Neural progenitor cell (in vitro differentiated cells): ENCODE measurements at regions not wholly inside any gene's neighbourhood (a gene's known extent, or its start where the extent isn't known, plus 50 kb on each side); places are given as distances from the start of the nearest gene placed in this dataset.

Experiments
- DNase-seq: peaks from one replicate; pipeline ENCODE4 v3.0.0-alpha.2; 2016; ENCODE audit warnings: low spot score
- H2AFZ ChIP-seq: fragments of 200-600 bp; sonication (generic); replicated peaks from 2 replicates; pipeline ENCODE4 v1.6.1; 2016; ENCODE audit warnings: antibody characterized with exemption
- H3F3A ChIP-seq: fragments of 200-600 bp; sonication (generic); 2 replicates; pipeline ENCODE4 v1.6.1; 2016; ENCODE audit warnings: antibody characterized with exemption, low read depth
- H3K27ac ChIP-seq: fragments of 200-600 bp; sonication (generic); 2 replicates; pipeline ENCODE4 v1.5.1; 2016; ENCODE audit warnings: mild to moderate bottlenecking
- H3K27me3 ChIP-seq: fragments of 200-600 bp; sonication (generic); 2 replicates; pipeline ENCODE4 v1.6.1; 2016; ENCODE audit warnings: mild to moderate bottlenecking, moderate library complexity
- H3K36me3 ChIP-seq: fragments of 200-600 bp; sonication (generic); 2 replicates; pipeline ENCODE4 v1.5.1; 2016
- H3K4me1 ChIP-seq: fragments of 200-600 bp; sonication (generic); 2 replicates; pipeline ENCODE4 v1.6.1; 2016; ENCODE audit warnings: mixed run types
- H3K4me2 ChIP-seq: fragments of 200-600 bp; sonication (generic); 2 replicates; pipeline ENCODE4 v1.6.1; 2016
- H3K4me3 ChIP-seq: fragments of 200-600 bp; sonication (generic); 2 replicates; pipeline ENCODE4 v1.5.1; 2016
- H3K79me2 ChIP-seq: fragments of 200-600 bp; sonication (generic); 2 replicates; pipeline ENCODE4 v1.6.1; 2016; ENCODE audit warnings: low read depth
- H3K9ac ChIP-seq: fragments of 200-600 bp; sonication (generic); 2 replicates; pipeline ENCODE4 v1.6.1; 2016
- H3K9me3 ChIP-seq: fragments of 200-600 bp; sonication (generic); 2 replicates; pipeline ENCODE4 v1.5.1; 2016; ENCODE audit warnings: low read depth
- H4K20me1 ChIP-seq: fragments of 200-600 bp; sonication (generic); 2 replicates; pipeline ENCODE4 v1.6.1; 2016; ENCODE audit warnings: low read depth
- H3K27ac Mint-ChIP-seq: 3 replicates; pipeline ENCODE4 v1.8.0; 2021; ENCODE audit warnings: mixed read lengths
- H3K27me3 Mint-ChIP-seq: 2 replicates; pipeline ENCODE4 v1.8.0; 2022; ENCODE audit warnings: low read depth, mild to moderate bottlenecking, inconsistent platforms, moderate library complexity, mixed read lengths; ENCODE audit not compliant: insufficient read depth
- H3K36me3 Mint-ChIP-seq: 3 replicates; pipeline ENCODE4 v1.8.0; 2021; ENCODE audit warnings: mixed read lengths
- H3K4me1 Mint-ChIP-seq: 3 replicates; pipeline ENCODE4 v1.8.0; 2021; ENCODE audit warnings: mixed read lengths
- H3K4me3 Mint-ChIP-seq: 3 replicates; pipeline ENCODE4 v1.8.0; 2021; ENCODE audit warnings: mild to moderate bottlenecking, moderate library complexity, mixed read lengths
- H3K9me3 Mint-ChIP-seq: 3 replicates; pipeline ENCODE4 v1.8.0; 2020; ENCODE audit warnings: mixed read lengths
- CTCF ChIP-seq: fragments of 200-600 bp; sonication (generic); IDR thresholded peaks from 2 replicates; pipeline ENCODE4 v1.5.1; 2017; ENCODE audit warnings: antibody characterized with exemption, mild to moderate bottlenecking
- EZH2 ChIP-seq: fragments of 200-600 bp; sonication (generic); IDR thresholded peaks from 2 replicates; pipeline ENCODE4 v1.6.1; 2017; ENCODE audit warnings: antibody characterized with exemption, mild to moderate bottlenecking, moderate library complexity
- EZH2phosphoT487 ChIP-seq: fragments of 200-600 bp; sonication (generic); IDR thresholded peaks from 2 replicates; pipeline ENCODE4 v1.6.1; 2017; ENCODE audit warnings: antibody characterized with exemption

DNA sequence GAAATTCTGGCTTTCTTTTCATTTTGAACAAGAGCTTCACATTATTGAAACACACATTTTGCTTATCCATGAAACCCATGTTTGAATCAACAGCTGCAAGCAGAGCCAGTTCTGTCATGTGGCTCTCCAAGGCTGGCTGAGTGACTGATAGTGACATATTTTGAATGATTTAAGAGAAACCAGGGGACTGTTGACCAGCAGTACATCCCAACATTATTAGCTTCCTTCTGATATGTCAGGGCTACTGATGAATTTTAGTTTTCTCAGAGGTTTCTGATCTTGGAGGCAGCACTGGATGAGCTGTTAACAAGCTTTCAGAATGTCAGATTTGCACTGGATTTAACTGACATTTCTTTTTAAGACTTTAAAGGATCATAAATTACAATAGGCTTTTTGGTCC, 74.6 kb upstream of the GRXCR1 start:
- Histone ChIP-seq H3K4me3 (no peak overlapping the region), H3K4me1 (no peaks in the 10 kb centered on the region), H3K27me3 (no peaks in the 10 kb centered on the region), H2AFZ (no peak overlapping the region), H3F3A (no peaks in the 10 kb centered on the region), H3K9ac (no peak overlapping the region), H3K79me2 (no peaks in the 10 kb centered on the region), H4K20me1 (no peaks in the 10 kb centered on the region), H3K27ac (no peak overlapping the region), H3K9me3 (no peaks in the 10 kb centered on the region), H3K4me2 (no peak overlapping the region), H3K36me3 (no peaks in the 10 kb centered on the region)
- Mint-ChIP-seq H3K4me1 (no peaks in the 10 kb centered on the region), H3K27me3 (peaks cover 4% of the 10 kb centered on the region), H3K27ac (no peak overlapping the region), H3K9me3 (no peaks in the 10 kb centered on the region), H3K36me3 (no peaks in the 10 kb centered on the region), H3K4me3 (no peak overlapping the region)
- TF ChIP-seq CTCF: no peak
- no peak for TF ChIP-seq EZH2
- no peak for TF ChIP-seq EZH2phosphoT487
- DNase-seq: no peak

- Mint-ChIP-seq H3K9me3 (no peaks in the 10 kb centered on the region), H3K4me3 (no peak overlapping the region), H3K36me3 (no peaks in the 10 kb centered on the region), H3K27ac (no peak overlapping the region), H3K27me3 (peaks cover 3% of the 10 kb centered on the region), H3K4me1 (no peaks in the 10 kb centered on the region)
- H3K9me3 ChIP-seq: no peaks in the 10 kb centered on the region
- DNase-seq: no peak
- H3K27me3 ChIP-seq: no peaks in the 10 kb centered on the region
- H3K9ac ChIP-seq: no peak overlapping the region
- no peak overlapping the region for H3K4me2 ChIP-seq
- no peaks in the 10 kb centered on the region for H3K4me1 ChIP-seq
- no peaks in the 10 kb centered on the region for H3F3A ChIP-seq
- no peak for TF ChIP-seq EZH2
- TF ChIP-seq CTCF: no peak
- TF ChIP-seq EZH2phosphoT487: no peak
- H3K79me2 ChIP-seq: no peaks in the 10 kb centered on the region
- no peaks in the 10 kb centered on the region for H4K20me1 ChIP-seq
- H3K27ac ChIP-seq: no peak overlapping the region
- no peak overlapping the region for H3K4me3 ChIP-seq
- no peak overlapping the region for H2AFZ ChIP-seq
- H3K36me3 ChIP-seq: no peaks in the 10 kb centered on the region
These were observed 75.6 kb upstream of the GRXCR1 start for GRCh38 chr4:42816880-42817400.

- peaks cover 3% of the 10 kb centered on the region for H3K27me3 Mint-ChIP-seq
- H3K27ac Mint-ChIP-seq: no peak overlapping the region
- H3K9me3 ChIP-seq: no peaks in the 10 kb centered on the region
- no peaks in the 10 kb centered on the region for H3F3A ChIP-seq
- no peak overlapping the region for H3K27ac ChIP-seq
- no peaks in the 10 kb centered on the region for H3K79me2 ChIP-seq
- no peak overlapping the region for H3K4me3 Mint-ChIP-seq
- no peaks in the 10 kb centered on the region for H3K27me3 ChIP-seq
- H2AFZ ChIP-seq: peak overlapping the region; percentile 43
- H4K20me1 ChIP-seq: no peaks in the 10 kb centered on the region
- no peak overlapping the region for H3K9ac ChIP-seq
- H3K4me3 ChIP-seq: no peak overlapping the region
- DNase-seq: no peak
- no peak overlapping the region for H3K4me2 ChIP-seq
- no peaks in the 10 kb centered on the region for H3K9me3 Mint-ChIP-seq
- H3K36me3 ChIP-seq: no peaks in the 10 kb centered on the region
- TF ChIP-seq EZH2phosphoT487 (no peak), CTCF (no peak), EZH2 (no peak)
- H3K4me1 Mint-ChIP-seq: no peaks in the 10 kb centered on the region
- H3K36me3 Mint-ChIP-seq: no peaks in the 10 kb centered on the region
- H3K4me1 ChIP-seq: no peaks in the 10 kb centered on the region
These were observed 76.2 kb upstream of the GRXCR1 start for GRCh38 chr4:42816189-42816879.
